ENCODE measurements at regions not wholly inside any gene's neighbourhood (a gene's known extent, or its start where the extent isn't known, plus 50 kb on each side); places are given as distances from the start of the nearest gene placed in this dataset.

GRCh38 chrX:25175743-25176142, 160.0 kb upstream of the ARX start:
- Histone ChIP-seq H3K9me3 (no peaks in the 10 kb centered on the region), H3K4me3 (ENCODE audit: low read depth, low read length) (no peak overlapping the region), H3K36me3 (ENCODE audit: control insufficient read depth, insufficient read depth, low read length) (no peaks in the 10 kb centered on the region), H3K27me3 (replicated peaks; ENCODE audit: control insufficient read depth, insufficient read depth, low read length) (no peaks in the 10 kb centered on the region), H3K4me1 (no peaks in the 10 kb centered on the region)
- intact Hi-C loops (cut with micrococcal nuclease; ENCODE audit: unreplicated experiment), result no loop called here
- H3K9me3 Mint-ChIP-seq (ENCODE audit: unreplicated experiment), result no peaks in the 10 kb centered on the region
- TF ChIP-seq, protein P1, sequence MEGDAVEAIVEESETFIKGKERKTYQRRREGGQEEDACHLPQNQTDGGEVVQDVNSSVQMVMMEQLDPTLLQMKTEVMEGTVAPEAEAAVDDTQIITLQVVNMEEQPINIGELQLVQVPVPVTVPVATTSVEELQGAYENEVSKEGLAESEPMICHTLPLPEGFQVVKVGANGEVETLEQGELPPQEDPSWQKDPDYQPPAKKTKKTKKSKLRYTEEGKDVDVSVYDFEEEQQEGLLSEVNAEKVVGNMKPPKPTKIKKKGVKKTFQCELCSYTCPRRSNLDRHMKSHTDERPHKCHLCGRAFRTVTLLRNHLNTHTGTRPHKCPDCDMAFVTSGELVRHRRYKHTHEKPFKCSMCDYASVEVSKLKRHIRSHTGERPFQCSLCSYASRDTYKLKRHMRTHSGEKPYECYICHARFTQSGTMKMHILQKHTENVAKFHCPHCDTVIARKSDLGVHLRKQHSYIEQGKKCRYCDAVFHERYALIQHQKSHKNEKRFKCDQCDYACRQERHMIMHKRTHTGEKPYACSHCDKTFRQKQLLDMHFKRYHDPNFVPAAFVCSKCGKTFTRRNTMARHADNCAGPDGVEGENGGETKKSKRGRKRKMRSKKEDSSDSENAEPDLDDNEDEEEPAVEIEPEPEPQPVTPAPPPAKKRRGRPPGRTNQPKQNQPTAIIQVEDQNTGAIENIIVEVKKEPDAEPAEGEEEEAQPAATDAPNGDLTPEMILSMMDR (IDR thresholded peaks at IDR 0.05; ENCODE audit: insufficient read depth in 1 of 2, low read depth in 1 of 2, low read length in 1 of 2, severe bottlenecking in 1 of 2, unreplicated experiment in 1 of 2), result no peak
- no peaks in the 10 kb centered on the region for H3K36me3 Mint-ChIP-seq (ENCODE audit: insufficient read depth, unreplicated experiment)
- H3K27me3 Mint-ChIP-seq (ENCODE audit: insufficient read depth, unreplicated experiment), result no peaks in the 10 kb centered on the region
- H3K4me1 Mint-ChIP-seq (ENCODE audit: low read depth, unreplicated experiment), result no peaks in the 10 kb centered on the region
- DNase-seq, result peak in 1 of 2 experiments; percentile 0
- no TSS peak for BruUV-seq (replicated peaks)
- CTCF ChIA-PET, result no interaction called here
- no peak overlapping the region for H3K27ac Mint-ChIP-seq (ENCODE audit: unreplicated experiment)
- POLR2A ChIA-PET, result no interaction called here
- H3K4me3 Mint-ChIP-seq (ENCODE audit: unreplicated experiment), result no peak overlapping the region

GRCh38 chrX:25175171-25175570, 159.4 kb upstream of the ARX start:
- Histone ChIP-seq H3K4me1 (no peaks in the 10 kb centered on the region), H3K4me3 (ENCODE audit: low read depth, low read length) (no peak overlapping the region), H3K36me3 (ENCODE audit: control insufficient read depth, insufficient read depth, low read length) (no peaks in the 10 kb centered on the region), H3K9me3 (no peaks in the 10 kb centered on the region), H3K27me3 (replicated peaks; ENCODE audit: control insufficient read depth, insufficient read depth, low read length) (no peaks in the 10 kb centered on the region)
- no peaks in the 10 kb centered on the region for H3K36me3 Mint-ChIP-seq (ENCODE audit: insufficient read depth, unreplicated experiment)
- DNase-seq, result no peak
- ChIA-PET CTCF (no interaction called here), POLR2A (no interaction called here)
- H3K4me1 Mint-ChIP-seq (ENCODE audit: low read depth, unreplicated experiment), result no peaks in the 10 kb centered on the region
- no peaks in the 10 kb centered on the region for H3K27me3 Mint-ChIP-seq (ENCODE audit: insufficient read depth, unreplicated experiment)
- H3K27ac Mint-ChIP-seq (ENCODE audit: unreplicated experiment), result no peak overlapping the region
- TF ChIP-seq, protein P1 (IDR thresholded peaks at IDR 0.05; ENCODE audit: insufficient read depth in 1 of 2, low read depth in 1 of 2, low read length in 1 of 2, severe bottlenecking in 1 of 2, unreplicated experiment in 1 of 2), result no peak
- no peaks in the 10 kb centered on the region for H3K9me3 Mint-ChIP-seq (ENCODE audit: unreplicated experiment)
- H3K4me3 Mint-ChIP-seq (ENCODE audit: unreplicated experiment), result no peak overlapping the region
- intact Hi-C loops (cut with micrococcal nuclease; ENCODE audit: unreplicated experiment), result no loop called here
- no TSS peak for BruUV-seq (replicated peaks)

DNA sequence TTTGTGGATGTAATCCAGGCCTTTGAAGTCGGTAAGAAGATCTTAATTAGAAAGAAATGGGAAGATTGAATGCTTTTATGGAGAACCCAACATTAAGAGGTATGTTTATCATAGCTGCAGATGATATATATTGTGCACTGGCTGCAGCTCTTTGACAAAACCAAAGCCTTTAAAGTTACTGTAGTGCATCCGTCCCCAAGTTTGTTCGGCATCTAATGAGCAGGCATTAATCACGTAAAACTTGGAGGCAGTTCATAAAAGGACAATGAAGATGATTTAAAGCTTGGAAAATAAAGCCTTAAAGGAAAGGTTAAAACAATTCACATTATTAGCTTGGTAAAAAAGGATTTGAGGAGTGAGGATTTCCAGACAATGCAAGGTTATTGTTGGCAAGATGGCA, 150.8 kb upstream of the ARX start:
- no TSS peak for BruUV-seq (replicated peaks)
- no peaks in the 10 kb centered on the region for H3K36me3 Mint-ChIP-seq (ENCODE audit: insufficient read depth, unreplicated experiment)
- intact Hi-C loops (cut with micrococcal nuclease; ENCODE audit: unreplicated experiment), result no loop called here
- no peaks in the 10 kb centered on the region for H3K9me3 Mint-ChIP-seq (ENCODE audit: unreplicated experiment)
- H3K4me1 Mint-ChIP-seq (ENCODE audit: low read depth, unreplicated experiment), result no peaks in the 10 kb centered on the region
- Histone ChIP-seq H3K4me3 (ENCODE audit: low read depth, low read length) (no peak overlapping the region), H3K4me1 (no peaks in the 10 kb centered on the region), H3K9me3 (no peaks in the 10 kb centered on the region), H3K27me3 (replicated peaks; ENCODE audit: control insufficient read depth, insufficient read depth, low read length) (no peaks in the 10 kb centered on the region), H3K36me3 (ENCODE audit: control insufficient read depth, insufficient read depth, low read length) (no peaks in the 10 kb centered on the region)
- no peak overlapping the region for H3K27ac Mint-ChIP-seq (ENCODE audit: unreplicated experiment)
- DNase-seq, result no peak
- TF ChIP-seq, protein P1 (IDR thresholded peaks at IDR 0.05; ENCODE audit: insufficient read depth in 1 of 2, low read depth in 1 of 2, low read length in 1 of 2, severe bottlenecking in 1 of 2, unreplicated experiment in 1 of 2), result no peak
- POLR2A ChIA-PET, result no interaction called here
- no peak overlapping the region for H3K4me3 Mint-ChIP-seq (ENCODE audit: unreplicated experiment)
- peaks cover 8% of the 10 kb centered on the region for H3K27me3 Mint-ChIP-seq (ENCODE audit: insufficient read depth, unreplicated experiment)
- CTCF ChIA-PET, result no interaction called here
